HG03565 (cell line): ENCODE measurements at regions not wholly inside any gene's neighbourhood (a gene's known extent, or its start where the extent isn't known, plus 50 kb on each side); places are given as distances from the start of the nearest gene placed in this dataset.
A peak's percentile ranks its signal among the peaks of the same experiment; 100 is the strongest.
"Not testable (repeated sequence)": the region's sequence is repeated elsewhere in the genome, so short reads cannot be mapped to it uniquely, and the experiment has no call there.

ENCODE experiments used
- ATAC-seq: cut with Tn5 transposase; IDR thresholded peaks from one replicate; pipeline ENCODE4 v1.9.1; 2021; ENCODE audit warnings: mild to moderate bottlenecking, moderate library complexity; ENCODE audit not compliant: unreplicated experiment

GRCh38 chr4:164536814-164537213, 217.1 kb upstream of the SMIM31 start:
- no peak for ATAC-seq

GRCh38 chr4:164538097-164538496, 215.8 kb upstream of the SMIM31 start:
- no peak for ATAC-seq

GRCh38 chr4:164540987-164541386, 212.9 kb upstream of the SMIM31 start:
- no peak for ATAC-seq

DNA sequence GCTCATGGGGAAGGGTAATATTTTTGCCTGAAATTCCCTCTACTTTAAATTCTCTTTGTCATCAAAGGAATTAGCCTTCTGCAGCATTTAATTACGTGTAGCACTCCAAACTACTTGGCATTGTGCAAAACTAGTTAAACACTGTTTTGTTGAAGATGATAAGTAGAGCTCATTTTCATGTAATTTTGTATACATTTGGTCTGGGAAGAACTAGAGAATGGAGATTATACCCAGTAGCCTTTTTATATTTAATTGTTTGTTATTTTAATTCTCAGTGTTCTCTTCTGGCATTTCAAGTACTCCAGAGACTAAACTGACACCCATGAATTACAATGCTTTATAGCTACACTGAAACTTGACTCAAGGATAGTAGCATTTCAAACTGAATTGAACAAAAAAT, 211.5 kb upstream of the SMIM31 start:
- no peak for ATAC-seq

DNA sequence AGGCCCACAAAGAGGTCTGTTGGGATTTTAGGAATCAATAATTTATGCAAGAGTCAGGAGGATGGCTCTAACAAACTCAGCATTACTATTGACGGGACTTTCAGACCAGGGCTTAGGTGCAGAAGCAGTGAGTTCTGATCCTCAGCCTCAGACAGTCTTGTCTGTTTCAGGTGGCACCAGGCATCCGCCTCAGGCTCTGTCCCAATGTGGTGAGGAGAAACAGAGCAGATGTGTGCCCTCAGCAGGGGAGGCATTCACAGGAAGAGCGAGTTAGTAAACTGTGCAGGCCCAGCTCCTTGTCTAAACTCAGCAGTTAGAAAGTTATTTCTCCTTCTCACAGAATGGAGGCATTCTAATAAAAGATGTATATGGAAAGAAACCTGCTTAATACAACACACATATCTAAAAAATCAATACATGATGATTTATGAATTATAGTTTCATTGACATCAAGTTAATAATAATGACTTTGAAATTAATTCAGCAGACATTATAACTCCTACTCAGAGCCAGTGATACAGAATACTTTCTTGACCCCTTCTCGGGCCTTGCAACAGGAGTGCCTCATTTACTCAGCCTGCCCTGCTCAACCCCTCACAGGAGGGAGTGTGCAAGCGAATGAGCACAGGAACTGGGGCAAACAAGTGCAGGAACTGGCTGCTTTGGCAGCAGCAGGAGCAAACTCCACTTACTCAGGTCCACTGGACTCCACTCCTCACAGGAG, 202.8 kb upstream of the SMIM31 start:
- ATAC-seq: no peak

- ATAC-seq: no peak
These were observed 202.3 kb upstream of the SMIM31 start for GRCh38 chr4:164551713-164552040.

GRCh38 chr4:164571593-164572390, 182.1 kb upstream of the SMIM31 start:
- no peak for ATAC-seq

DNA sequence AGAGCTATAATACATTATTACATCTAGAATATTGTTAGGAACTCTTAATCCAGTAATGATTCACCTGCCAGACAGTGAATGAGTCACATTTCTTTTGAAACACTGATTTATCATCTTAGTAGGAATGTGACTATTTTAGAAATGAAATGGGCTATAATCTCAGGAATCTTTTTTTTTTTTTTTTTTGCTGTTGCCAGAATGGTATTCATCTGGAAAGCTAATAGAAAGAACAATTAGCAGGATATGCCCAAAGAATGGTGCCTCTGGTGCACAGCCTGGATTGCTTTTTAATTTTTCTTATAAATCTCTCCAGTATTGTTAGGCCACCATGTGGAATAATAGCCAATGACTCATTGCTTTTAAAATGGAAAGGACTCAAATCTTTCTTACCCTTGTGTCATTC, 181.1 kb upstream of the SMIM31 start:
- ATAC-seq: no peak

DNA sequence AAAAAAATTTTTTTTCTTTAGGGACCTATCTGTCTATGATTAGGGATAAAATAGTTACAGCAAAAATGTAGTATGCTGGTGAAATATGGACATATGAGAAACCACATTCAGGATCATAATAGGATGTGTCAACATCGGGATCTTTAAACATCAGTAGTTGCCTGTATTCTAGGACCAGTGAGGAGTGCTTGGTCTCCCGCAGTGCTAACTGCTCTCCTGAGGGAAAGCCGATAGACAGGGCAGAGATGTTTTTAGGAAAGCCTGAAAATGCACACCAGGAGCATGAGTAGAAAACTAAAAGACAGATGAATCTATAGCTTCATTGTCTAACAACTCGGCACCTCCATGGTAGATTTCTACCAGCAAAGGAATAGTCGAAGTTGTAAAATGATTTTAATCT, 178.1 kb upstream of the SMIM31 start:
- ATAC-seq: no peak

- ATAC-seq: no peak
These were observed 174.5 kb upstream of the SMIM31 start for GRCh38 chr4:164579270-164579942.

DNA sequence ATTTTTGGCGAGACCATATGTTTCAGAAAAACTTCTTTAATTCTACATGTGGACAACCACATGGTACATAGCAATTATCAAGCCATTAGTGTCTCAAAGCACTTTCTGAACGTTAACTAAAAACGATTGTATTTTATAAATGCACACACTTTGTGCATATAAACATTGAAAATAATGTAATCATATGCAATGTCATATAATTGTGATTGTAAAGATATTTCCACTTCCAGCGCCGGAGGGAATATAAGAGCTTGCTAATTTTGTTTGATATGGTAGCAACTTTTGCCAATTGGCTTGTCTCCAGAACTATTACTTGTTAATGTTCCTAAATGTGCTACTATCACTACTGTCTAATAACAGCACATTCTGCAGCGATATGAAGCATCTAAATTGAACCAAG, 162.3 kb upstream of the SMIM31 start:
- no peak for ATAC-seq

DNA sequence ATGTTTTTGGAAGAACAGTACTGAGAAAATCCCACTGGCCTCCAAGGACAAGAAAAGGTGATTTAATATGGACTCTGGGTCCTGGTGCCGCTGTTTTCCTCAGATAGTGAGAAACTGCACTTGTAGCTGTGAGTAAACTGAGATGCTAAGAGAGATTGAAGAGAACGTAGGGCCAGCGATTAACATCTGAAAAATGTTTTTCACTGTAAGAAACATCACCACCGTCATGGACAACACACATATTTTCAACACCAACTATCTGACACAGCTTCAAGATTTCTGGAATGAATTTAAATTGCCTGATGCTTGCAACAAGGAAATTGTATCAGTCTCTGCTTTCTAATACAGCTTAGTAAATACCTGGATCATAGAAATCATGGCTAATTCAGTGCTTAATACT, 158.2 kb upstream of the SMIM31 start:
- no peak for ATAC-seq

DNA sequence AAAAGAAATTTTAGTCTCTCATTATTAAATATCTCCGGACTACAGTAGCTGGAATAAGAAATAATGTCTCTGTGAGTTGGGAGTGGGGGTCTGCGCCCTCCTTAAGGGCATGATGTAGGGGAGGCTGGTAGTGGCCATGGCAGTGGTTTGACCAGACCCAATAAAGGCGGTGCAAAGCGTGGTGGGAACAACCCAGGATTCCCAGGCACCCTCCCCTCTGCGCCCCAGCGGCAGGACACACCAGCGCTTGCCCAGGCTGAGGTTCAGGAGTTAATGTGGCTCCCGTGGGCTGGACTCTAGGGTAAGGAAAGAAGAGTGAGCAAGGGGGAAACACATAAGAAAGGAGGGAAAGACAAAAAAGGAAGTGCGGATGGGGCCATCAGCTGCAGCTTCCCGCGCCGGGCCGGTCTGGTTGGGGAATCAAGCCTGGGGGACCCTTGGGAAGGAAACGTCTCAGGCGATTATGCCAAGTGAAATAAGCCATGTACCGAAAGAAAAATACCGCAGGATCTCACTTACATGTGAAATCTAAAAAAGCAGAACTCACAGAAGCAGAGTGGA, 157.5 kb upstream of the SMIM31 start:
- no peak for ATAC-seq

GRCh38 chr4:164596927-164597326, 157.0 kb upstream of the SMIM31 start:
- no peak for ATAC-seq

- no peak for ATAC-seq
These were observed 152.3 kb upstream of the SMIM31 start for GRCh38 chr4:164601653-164602052.

GRCh38 chr4:164605791-164606190, 148.1 kb upstream of the SMIM31 start:
- not testable (repeated sequence) for ATAC-seq

DNA sequence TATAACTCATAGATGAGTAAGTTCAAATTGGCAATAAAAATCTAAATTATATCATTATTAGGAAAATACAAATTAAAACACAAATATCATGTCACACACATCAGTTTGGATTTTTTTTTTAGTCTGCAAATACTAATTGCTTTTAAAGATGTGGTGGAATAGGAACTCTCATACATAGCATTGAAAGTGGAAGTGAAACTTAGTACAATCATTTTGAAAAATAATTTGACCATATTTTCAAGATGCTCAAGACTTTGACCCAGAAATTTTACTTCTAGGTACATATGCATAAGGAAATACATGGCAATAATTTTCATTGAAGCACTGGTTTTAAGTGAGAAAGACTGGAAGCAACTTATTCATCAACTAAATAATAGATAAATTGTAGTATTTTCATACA, 147.5 kb upstream of the SMIM31 start:
- peak; percentile 100 for ATAC-seq

DNA sequence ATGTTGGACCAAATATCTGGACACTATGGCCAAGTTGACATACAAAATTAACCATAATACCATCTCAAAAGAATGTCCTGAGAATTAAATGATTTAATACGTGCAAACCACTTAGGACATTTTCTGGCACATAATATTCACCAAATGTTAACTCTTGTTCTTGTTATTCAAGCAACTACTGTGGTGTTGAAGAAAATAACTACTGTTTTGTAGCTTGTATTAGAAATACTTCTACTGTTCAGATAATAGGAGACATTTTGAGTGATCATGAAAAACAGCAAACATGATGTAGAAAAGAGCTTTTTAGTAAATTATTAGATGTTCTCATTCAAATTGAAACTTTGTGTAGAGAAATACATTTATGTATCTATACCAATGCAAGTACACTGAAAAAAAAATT, 140.7 kb upstream of the SMIM31 start:
- ATAC-seq: no peak

- no peak for ATAC-seq
These were observed 140.1 kb upstream of the SMIM31 start for GRCh38 chr4:164613792-164614191.

GRCh38 chr4:164614329-164614728, 139.6 kb upstream of the SMIM31 start:
- no peak for ATAC-seq

DNA sequence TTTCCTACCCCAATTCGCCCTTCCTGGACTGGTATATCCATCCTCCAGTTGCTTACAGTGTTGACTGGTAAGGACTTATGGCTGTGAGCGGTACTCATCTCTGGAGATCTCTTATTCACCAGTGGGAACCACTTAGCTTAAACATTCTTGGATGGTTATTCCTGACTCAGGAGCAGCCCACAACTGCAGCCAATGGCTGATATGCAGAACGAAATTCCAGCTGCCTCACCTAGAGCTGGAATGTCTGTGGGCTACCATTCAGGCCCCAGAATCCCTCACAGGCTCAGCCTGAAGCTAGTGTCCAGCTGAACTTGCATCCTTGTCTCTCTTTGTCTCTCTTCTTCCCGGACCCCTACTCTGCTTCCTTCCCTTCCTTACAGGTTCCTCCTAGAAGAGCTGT, 138.9 kb upstream of the SMIM31 start:
- no peak for ATAC-seq

- ATAC-seq: no peak
These were observed 138.0 kb upstream of the SMIM31 start for GRCh38 chr4:164615964-164616363.
